ENCODE measurements at regions not wholly inside any gene's neighbourhood (a gene's known extent, or its start where the extent isn't known, plus 50 kb on each side); places are given as distances from the start of the nearest gene placed in this dataset.

- no peak for TF ChIP-seq CTCF (IDR thresholded peaks at IDR 0.05)
- no peak for TF ChIP-seq POLR2A (IDR thresholded peaks at IDR 0.05)
Observed at GRCh38 chr5:51734677-51735076, 351.4 kb downstream of the ISL1 start.

All from body of pancreas (tissue), 4 donors.